ENCODE measurements at regions not wholly inside any gene's neighbourhood (a gene's known extent, or its start where the extent isn't known, plus 50 kb on each side); places are given as distances from the start of the nearest gene placed in this dataset.
"Not testable (repeated sequence)": the region's sequence is repeated elsewhere in the genome, so short reads cannot be mapped to it uniquely, and the experiment has no call there.

- no peak overlapping the region for H3K4me3 ChIP-seq (ENCODE audit: low read depth, low read length)
- no peak for TF ChIP-seq CTCF (conservative IDR thresholded peaks at IDR 0.05; ENCODE audit: low read depth, low read length)
Measured at GRCh38 chr18:78247615-78248289, 731.9 kb upstream of the SALL3 start.

GRCh38 chr18:78255013-78255412 is 724.6 kb upstream of the SALL3 start:
- no peak for TF ChIP-seq CTCF (conservative IDR thresholded peaks at IDR 0.05; ENCODE audit: low read depth, low read length)
- H3K4me3 ChIP-seq (ENCODE audit: low read depth, low read length) = no peak overlapping the region

More at GRCh38 chr18:78247615-78248289, 731.9 kb upstream of the SALL3 start:
- no peak for DNase-seq (ENCODE audit: low read depth)

GRCh38 chr18:78268226-78268988 is 711.2 kb upstream of the SALL3 start:
- no peak overlapping the region for H3K4me3 ChIP-seq (ENCODE audit: low read depth, low read length)
- TF ChIP-seq CTCF (conservative IDR thresholded peaks at IDR 0.05; ENCODE audit: low read depth, low read length) = no peak
- no peak for DNase-seq (ENCODE audit: low read depth)

More at GRCh38 chr18:78255013-78255412, 724.6 kb upstream of the SALL3 start:
- no peak for DNase-seq (ENCODE audit: low read depth)

GRCh38 chr18:78271790-78272189 is 707.8 kb upstream of the SALL3 start:
- H3K4me3 ChIP-seq (ENCODE audit: low read depth, low read length) = no peak overlapping the region
- no peak for TF ChIP-seq CTCF (conservative IDR thresholded peaks at IDR 0.05; ENCODE audit: low read depth, low read length)
- no peak for DNase-seq (ENCODE audit: low read depth)

GRCh38 chr18:78273876-78274275 is 705.7 kb upstream of the SALL3 start:
- no peak overlapping the region for H3K4me3 ChIP-seq (ENCODE audit: low read depth, low read length)
- no peak for DNase-seq (ENCODE audit: low read depth)
- no peak for TF ChIP-seq CTCF (conservative IDR thresholded peaks at IDR 0.05; ENCODE audit: low read depth, low read length)

- not testable (repeated sequence) for H3K4me3 ChIP-seq (ENCODE audit: low read depth, low read length); DNase-seq (ENCODE audit: low read depth)
Measured at GRCh38 chr18:78283425-78283824, 696.2 kb upstream of the SALL3 start.

GRCh38 chr18:78292618-78293380 is 686.8 kb upstream of the SALL3 start:
- no peak for DNase-seq (ENCODE audit: low read depth)
- TF ChIP-seq CTCF (conservative IDR thresholded peaks at IDR 0.05; ENCODE audit: low read depth, low read length) = no peak
- H3K4me3 ChIP-seq (ENCODE audit: low read depth, low read length) = no peak overlapping the region
